NCI-H2227 (cell line): ENCODE measurements at regions not wholly inside any gene's neighbourhood (a gene's known extent, or its start where the extent isn't known, plus 50 kb on each side); places are given as distances from the start of the nearest gene placed in this dataset.
"Not testable (repeated sequence)": the region's sequence is repeated elsewhere in the genome, so short reads cannot be mapped to it uniquely, and the experiment has no call there.

Experiments
- DNase-seq: peaks from one replicate; lab custom pipeline; 2025; ENCODE audit not compliant: unreplicated experiment; lab: John Stamatoyannopoulos, UW

DNA sequence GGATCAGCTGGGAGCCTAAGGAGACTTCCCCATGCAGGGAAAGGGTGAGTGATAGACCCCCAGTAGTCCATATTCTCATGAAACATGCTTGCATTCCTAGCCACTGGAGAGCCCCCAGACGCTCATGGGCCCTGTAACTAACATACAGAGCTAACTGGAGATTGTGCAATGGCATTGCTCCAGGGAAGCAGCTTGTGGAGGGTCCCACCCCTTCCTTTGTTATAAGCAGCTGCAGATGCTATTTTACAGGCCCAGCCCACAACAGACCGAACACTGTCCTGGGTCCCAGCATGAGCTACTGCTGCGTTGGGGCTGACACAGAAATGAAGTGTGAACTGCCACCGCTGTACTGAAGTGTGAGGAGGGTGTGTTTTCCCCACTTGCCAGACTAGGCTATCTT, 1465.7 kb upstream of the DIAPH2 start:
- DNase-seq: no peak

GRCh38 chrX:95248386-95248785, 1436.3 kb upstream of the DIAPH2 start:
- DNase-seq: no peak

- DNase-seq: no peak
Measured at GRCh38 chrX:95290455-95290854, 1394.2 kb upstream of the DIAPH2 start.

- no peak for DNase-seq
Measured at GRCh38 chrX:95291561-95291960, 1393.1 kb upstream of the DIAPH2 start.

DNA sequence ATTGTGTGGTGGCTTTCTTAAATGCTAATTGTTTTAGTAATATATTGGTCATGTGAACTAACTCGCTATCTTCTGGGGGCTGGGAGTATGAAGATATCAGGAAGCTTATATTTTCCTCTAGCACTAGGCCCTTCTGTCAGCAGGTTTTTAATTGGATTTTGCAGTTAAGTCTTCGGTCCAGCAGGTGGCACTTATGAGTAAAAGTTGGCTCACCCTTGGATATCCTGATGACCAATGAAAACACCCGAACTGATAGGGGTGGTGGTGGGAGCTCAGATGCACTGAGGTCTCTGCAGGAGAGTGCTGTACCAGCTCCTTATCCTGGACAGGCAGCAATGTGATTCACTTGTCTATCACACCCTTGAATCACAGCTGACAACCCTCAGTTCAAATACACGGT, 1365.8 kb upstream of the DIAPH2 start:
- DNase-seq: no peak

- no peak for DNase-seq
Measured at GRCh38 chrX:95325185-95325584, 1359.5 kb upstream of the DIAPH2 start.

GRCh38 chrX:95330292-95330691, 1354.3 kb upstream of the DIAPH2 start:
- DNase-seq: no peak

DNA sequence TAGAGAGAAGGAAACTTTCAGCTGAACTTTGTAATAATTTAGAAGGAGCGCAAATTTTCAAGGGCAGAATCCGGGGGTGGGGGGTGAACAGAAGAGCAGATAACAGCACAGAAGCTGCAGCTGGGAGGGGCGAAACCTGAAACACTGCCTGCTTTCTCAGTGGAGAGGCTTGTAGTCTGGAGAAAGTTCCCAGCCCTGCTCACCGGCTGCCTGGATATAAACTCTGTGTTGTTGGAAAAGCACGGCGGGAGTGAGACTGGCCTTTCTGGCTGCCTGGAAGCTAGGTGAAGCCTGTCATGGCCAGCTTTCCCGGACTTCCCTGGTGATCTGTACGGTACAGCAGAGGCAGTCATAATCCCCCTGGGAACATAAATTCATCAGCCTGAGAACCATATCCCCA, 1352.1 kb upstream of the DIAPH2 start:
- DNase-seq: no peak

- no peak for DNase-seq
Measured at GRCh38 chrX:95346856-95347255, 1337.8 kb upstream of the DIAPH2 start.

GRCh38 chrX:95350774-95351488, 1333.7 kb upstream of the DIAPH2 start:
- no peak for DNase-seq

DNA sequence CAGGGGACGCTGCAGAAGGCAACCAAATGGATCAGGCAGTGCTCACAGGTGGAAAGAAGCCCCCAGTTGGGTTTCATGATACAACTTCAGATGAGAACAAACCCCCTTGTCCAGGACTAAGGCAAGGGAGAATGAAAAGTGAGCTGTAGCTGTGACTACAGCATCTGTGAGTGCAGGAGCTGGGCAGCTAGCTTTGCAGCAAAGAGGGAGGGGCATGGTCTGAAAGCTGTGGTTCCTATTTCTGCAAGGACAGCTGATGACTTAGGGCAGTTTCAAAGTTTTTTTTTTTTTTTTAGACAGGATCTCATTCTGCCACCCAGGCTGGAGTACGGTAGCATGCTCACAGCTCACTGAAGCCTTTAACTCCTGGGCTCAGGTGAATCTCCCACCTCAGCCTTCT, 1317.4 kb upstream of the DIAPH2 start:
- no peak for DNase-seq

DNA sequence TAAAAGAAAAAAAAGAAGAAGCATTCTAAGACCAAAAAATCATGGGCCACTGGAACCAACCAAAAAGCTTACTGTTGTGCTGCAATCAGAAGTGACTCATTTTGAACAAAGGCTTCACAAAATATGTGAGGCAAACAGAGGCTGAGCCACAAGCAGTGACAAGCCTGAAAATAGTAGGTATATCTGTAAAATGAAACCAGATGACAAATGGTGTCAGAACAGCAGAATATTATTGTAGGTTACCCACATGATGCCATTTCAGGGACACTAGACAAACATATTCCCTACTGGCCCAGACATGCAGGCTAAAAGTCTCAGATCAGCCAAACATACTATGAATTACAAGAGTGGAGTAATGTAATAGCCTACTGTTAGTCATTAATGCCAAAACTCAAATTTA, 1301.8 kb upstream of the DIAPH2 start:
- no peak for DNase-seq

GRCh38 chrX:95383778-95384177, 1300.9 kb upstream of the DIAPH2 start:
- no peak for DNase-seq

- DNase-seq: no peak
Measured at GRCh38 chrX:95427389-95427788, 1257.3 kb upstream of the DIAPH2 start.

GRCh38 chrX:95435198-95435597, 1249.4 kb upstream of the DIAPH2 start:
- DNase-seq: no peak

DNA sequence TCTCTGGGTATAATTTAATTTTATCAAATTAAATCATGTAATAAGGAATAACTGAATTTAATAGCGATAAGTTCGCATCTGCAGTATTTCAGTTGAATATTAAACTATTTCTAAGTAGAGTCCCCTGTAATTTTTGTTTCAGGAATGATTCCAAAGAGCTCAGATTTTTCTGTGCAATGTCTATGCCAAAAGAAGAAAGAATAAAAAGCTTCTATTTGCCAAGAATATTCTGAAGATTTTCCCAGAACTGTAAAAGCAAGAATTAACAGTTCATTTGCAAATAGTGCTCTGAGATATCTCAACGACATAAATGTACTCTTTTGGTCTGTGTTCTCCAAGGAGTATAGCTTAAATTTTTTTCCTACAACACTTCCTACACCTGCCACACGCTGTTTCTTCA, 1242.8 kb upstream of the DIAPH2 start:
- DNase-seq: no peak

DNA sequence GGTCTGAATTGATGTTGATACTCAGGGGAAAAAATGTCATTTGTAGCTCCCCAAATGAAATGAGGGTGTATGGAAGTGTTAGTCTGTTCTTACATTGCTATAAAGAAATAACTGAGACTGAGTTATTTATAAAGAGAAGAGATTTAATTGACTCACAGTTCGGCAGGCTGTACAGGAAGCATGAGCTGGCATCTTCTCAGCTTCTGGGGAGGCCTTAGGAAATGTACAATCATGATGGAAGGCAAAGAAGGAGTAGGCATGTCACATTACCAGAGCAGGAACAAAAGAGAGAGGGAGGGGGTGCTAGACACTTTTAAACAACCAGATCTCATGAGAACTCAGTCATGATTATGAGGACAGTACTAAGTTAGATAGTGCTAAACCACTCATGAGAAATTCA, 1199.9 kb upstream of the DIAPH2 start:
- DNase-seq: no peak

DNA sequence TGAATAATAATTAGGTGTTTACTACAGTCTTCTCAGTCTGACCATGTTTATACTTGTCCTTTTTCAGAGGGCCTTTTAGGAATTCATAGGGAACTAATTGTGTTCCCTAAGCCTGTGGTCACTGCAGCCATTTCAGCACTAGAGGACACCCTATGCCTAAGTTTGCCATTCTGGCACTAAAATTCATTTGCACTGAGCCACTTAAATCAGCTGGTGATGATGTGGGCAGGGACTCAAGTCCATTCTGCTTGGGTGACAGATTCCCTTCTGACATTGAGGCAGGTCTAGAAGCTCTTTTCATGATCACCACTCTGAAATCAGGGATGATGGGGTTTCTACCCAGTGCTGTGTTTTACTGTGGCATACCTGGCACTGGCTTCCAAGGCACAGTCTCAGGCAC, 1178.9 kb upstream of the DIAPH2 start:
- DNase-seq: no peak

- DNase-seq: no peak
Measured at GRCh38 chrX:95509474-95509873, 1175.2 kb upstream of the DIAPH2 start.

GRCh38 chrX:95524018-95524417, 1160.6 kb upstream of the DIAPH2 start:
- DNase-seq: not testable (repeated sequence)

DNA sequence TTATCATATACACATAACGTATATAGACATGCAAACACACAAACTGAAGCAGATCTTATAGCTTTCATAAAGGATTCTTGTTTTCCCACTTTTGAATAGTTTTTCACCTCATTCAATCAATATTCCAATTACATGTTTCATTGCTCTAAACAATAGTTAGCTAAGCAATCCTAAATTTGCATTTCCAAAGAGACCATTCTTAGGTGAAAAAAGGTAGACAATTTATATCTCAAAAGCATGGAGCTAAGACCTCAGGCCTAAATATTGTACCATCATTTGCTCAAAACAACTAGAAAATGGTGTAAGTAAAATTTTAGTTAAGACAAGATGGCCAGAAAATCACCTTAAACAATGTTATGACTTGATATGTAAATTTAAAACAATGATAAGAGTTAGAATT, 1148.5 kb upstream of the DIAPH2 start:
- DNase-seq: no peak

DNA sequence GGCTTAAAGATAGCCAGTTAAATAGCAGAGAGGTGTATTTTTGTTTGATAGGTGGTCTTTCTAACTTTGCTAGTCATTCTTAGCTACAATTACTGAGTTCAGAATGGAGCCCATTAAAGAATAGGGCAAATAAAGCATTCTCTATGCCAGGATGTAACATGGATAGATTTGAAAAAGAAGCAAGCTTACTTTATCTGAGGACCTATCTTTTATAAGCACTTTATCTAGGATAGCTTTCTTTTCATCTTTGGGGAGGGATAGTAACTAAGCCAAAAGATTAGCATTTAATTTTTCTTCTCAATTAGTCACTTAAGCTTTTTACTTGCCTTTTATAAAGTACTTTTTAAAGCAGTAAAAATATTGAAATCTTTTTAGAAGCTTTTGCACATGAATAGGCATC, 1148.0 kb upstream of the DIAPH2 start:
- no peak for DNase-seq

DNA sequence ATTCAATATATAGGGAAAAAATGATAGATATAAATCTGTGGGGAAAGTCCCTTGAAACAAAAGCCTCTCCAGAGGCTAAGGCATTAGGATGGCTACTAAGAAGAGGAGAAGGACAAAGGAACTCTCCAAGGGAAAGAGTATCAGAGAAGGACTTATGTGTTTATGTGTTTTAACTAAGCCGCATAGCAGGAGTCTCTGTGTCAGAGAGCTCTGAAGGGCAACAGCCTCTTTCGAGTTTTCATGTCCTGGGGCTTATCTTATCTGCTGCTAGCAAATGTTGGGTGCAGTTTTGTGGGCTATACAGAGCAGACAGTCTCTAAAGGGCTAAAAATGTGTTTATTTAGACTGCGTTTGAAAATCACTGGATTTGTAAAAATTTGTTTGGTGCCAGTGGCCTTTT, 1145.6 kb upstream of the DIAPH2 start:
- DNase-seq: no peak
